Epithelial cell of proximal tubule (primary cell): ENCODE measurements at regions not wholly inside any gene's neighbourhood (a gene's known extent, or its start where the extent isn't known, plus 50 kb on each side); places are given as distances from the start of the nearest gene placed in this dataset.

Source experiments
- DNase-seq: peaks from one replicate; pipeline ENCODE4 v3.0.0-alpha.2; 2011; ENCODE audit warnings: low read depth
- H3K4me3 ChIP-seq: 2 replicates; pipeline ENCODE4 v1.5.1; 2011; ENCODE audit warnings: low read depth, mild to moderate bottlenecking, low read length
- CTCF ChIP-seq: conservative IDR thresholded peaks from 2 replicates; pipeline ENCODE4 v1.5.1; 2012; ENCODE audit warnings: low read depth, mild to moderate bottlenecking, low read length

- TF ChIP-seq CTCF = no peak
- DNase-seq = no peak
- H3K4me3 ChIP-seq = no peak overlapping the region
Observed at GRCh38 chr9:107397076-107398044, 92.2 kb downstream of the KLF4 start.

DNA sequence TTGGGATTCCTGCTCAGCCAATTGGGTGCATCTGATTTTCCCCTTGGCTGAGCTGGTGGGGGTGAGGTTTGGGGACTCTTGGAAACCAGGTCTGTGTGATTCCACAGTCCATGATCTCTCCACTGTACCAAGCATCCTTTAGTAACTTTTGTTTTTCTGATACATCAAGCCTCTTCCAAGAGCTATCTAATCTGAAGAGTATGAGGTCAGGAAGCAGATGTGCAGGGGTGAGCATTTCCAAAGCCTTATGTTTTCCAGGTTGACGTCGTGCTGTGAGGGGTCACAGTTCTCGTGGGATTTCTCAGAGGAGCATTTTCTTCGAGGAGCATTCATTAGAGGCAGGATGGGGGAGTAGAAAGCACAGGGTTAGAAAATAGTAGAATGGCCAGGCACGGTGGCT is 95.3 kb downstream of the KLF4 start:
- H3K4me3 ChIP-seq = no peak overlapping the region
- no peak for TF ChIP-seq CTCF

DNA sequence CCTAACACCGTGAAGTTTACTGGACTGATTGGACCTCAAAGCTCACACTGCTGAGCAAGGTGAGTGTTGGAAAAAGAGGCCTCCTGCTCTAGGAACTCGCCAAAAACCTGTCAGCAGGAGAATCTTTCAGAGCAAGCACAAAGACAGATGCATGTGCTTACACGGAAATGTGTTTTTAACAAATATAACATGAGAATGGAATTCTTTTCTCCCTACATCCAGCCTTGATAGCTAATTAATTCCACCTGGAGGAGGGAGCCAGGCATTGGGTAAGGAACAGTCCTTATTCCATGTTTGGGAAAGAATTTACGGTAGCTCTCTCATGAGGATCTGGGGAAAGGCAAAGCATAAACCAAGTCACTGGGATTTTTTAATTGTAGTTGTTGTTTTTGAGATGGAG is 98.8 kb downstream of the KLF4 start:
- TF ChIP-seq CTCF = no peak
- DNase-seq = no peak
- no peak overlapping the region for H3K4me3 ChIP-seq

More for the DNA sequence above, 95.3 kb downstream of the KLF4 start:
- DNase-seq = no peak

DNA sequence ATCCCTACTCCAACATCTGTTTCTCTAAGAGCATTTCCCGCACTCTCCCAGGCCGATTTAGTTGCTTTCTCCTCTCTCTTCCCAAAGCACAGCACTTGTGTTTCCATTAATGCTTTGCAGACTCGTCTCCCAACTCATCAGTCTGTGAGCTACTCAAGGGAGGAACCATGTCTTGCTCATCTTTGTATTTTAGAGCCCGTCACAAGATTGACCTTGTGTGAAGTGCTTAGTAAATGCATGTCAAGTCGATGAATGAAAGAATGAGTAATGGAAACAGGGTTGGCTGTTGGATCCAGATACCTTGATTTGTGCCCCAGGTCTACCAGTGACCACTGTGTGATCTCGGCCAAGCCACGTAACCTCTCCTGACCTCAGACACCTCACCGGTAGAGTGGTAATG is 99.3 kb downstream of the KLF4 start:
- no peak overlapping the region for H3K4me3 ChIP-seq
- no peak for TF ChIP-seq CTCF
- no peak for DNase-seq

- TF ChIP-seq CTCF = no peak
- DNase-seq = peak; percentile 90
- H3K4me3 ChIP-seq = no peak overlapping the region
Observed at GRCh38 chr9:107389617-107390071, 99.9 kb downstream of the KLF4 start.

DNA sequence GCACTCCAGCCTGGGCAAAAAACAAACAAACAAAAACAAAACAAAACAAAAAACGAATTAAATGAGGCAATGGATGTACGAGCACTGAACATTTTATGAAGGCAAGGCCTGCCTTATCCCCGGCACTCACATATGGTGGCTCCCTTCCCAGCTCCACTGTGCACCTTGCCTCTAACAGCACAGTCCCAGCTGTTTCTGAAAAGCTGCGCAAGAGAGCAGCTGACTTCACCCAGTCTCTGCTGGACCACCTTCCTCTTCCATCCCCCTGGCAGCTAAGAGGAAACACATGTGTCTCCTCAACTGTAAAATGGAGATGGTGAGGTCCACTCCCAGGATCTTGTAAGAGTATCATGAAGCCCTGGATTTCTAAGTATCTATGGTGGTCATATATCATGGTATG is 100.7 kb downstream of the KLF4 start:
- no peak for TF ChIP-seq CTCF
- DNase-seq = no peak
- no peak overlapping the region for H3K4me3 ChIP-seq

DNA sequence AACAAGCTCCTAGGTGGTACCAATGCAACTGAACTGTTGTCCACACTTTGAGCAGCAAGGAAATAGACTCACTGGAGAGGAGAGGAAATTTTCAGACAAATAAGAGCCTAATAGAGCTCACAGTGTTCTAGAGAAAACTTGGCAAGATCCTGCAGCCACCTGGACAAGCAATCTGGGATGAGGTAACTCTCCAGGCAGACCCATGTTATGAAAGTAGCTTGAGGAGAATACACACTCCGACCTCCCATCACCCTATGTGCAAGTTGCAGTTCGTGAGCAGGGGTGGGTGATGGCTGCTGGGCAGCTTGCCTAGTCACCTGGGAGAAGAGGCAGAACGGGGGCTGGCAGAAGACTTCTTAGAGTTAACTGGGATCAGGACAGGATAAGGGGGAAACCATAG is 102.2 kb downstream of the KLF4 start:
- no peak for DNase-seq
- no peak overlapping the region for H3K4me3 ChIP-seq
- TF ChIP-seq CTCF = no peak
